DMS 273 (cell line): ENCODE measurements at regions not wholly inside any gene's neighbourhood (a gene's known extent, or its start where the extent isn't known, plus 50 kb on each side); places are given as distances from the start of the nearest gene placed in this dataset.

Experiments used
- DNase-seq: peaks from one replicate; lab custom pipeline; 2025; ENCODE audit not compliant: unreplicated experiment; lab: John Stamatoyannopoulos, UW

DNA sequence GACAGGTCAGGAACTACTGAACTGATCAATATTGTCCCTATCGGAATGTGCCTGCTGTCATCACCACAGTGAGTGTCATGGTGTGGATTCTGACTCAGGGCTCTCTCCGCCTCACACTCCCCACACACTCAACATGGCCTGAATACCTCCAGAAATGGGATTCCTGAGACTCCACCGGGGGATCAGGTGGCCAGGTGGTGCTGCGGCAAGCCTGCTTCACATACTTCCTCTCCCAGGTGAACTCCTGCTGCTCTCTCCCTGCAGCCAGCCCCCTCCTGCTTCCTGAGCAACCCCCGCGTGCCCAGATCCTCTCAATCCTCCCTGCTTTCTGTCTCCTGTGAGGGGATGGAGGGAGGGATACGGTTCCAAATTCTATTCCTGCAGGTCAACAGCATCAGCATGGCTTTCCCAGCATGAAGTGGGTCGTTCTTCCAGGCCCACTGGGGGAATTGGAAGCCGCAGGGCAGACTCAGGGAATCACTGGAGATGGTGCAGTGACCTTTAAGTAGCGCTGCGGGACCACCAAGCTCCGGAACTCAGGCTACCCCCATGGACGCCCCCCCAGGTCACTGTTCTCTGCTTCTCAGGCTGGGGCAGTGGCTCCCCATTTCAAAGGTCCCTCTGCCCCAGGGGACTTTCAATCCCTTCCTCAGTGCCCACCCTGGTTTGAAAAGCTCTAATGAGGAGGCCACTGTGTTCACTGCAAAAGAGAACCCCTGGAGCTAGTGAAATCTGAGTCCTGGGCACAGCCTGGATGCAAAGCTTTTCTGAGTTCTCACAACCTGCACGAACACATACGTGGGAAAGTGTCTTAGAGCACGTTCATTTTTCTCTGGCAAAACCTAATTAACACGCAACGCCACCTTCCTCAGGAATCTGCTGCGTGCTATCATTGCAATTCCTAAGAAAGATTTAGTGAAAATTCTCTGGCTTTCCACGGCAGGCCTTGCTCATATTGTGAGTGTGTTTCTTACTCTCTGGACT lies 168.4 kb downstream of the ZFP36L2 start:
- DNase-seq: no peak

DNA sequence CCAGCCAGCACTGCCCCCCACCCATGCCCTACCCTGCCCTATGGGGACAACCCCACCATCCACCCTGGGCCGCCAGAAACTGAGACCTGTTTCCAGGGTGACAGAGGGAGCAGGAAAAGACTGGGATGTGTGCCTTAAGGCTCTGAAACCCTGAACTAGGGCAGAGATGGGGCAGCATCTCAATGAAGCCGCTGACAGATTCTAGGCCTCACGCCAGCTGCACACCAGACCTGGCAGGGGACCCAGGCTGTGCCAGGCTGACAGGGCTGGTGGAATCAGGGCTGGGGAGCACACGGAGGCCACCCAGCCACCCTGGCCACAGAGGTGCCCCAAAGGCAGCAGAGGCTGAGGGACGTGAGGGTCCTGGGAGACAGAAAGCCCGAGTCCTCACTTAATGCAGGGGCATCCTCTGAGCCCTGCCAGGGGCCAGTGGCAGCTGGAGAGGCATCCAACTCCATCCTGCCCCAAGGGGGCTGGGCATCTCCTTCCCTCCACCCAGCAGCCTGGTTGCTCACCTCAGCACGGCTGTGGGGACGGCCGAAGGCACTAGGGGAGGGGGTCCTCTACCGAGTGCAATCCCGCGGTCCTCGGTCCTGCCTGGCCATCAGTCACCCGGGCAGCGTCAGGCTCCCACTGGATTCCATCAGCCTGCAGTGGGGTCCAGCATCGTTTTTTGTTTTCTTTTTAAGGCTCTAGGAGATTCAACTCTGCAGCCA lies 169.2 kb downstream of the ZFP36L2 start:
- peak; percentile 89 for DNase-seq

DNA sequence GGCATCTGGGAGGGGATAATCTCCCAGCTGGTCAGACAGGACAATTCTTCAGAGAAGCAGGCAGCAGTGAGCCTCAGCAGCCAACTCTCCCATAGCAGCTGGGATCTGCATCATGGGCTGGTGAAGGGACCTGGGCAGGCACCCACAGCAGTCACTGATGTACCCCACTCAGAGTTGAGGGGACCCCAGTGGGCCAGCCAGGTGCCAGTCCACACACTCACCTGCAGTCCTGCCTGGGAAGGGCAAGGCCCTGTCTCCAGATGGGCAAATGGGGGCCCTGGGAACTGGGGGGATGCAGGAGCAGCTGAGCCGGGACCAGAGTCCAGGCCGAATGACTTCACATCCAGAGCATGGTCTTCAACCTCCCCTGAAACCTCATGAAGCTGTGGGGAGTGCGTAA lies 170.4 kb downstream of the ZFP36L2 start:
- DNase-seq: no peak

DNA sequence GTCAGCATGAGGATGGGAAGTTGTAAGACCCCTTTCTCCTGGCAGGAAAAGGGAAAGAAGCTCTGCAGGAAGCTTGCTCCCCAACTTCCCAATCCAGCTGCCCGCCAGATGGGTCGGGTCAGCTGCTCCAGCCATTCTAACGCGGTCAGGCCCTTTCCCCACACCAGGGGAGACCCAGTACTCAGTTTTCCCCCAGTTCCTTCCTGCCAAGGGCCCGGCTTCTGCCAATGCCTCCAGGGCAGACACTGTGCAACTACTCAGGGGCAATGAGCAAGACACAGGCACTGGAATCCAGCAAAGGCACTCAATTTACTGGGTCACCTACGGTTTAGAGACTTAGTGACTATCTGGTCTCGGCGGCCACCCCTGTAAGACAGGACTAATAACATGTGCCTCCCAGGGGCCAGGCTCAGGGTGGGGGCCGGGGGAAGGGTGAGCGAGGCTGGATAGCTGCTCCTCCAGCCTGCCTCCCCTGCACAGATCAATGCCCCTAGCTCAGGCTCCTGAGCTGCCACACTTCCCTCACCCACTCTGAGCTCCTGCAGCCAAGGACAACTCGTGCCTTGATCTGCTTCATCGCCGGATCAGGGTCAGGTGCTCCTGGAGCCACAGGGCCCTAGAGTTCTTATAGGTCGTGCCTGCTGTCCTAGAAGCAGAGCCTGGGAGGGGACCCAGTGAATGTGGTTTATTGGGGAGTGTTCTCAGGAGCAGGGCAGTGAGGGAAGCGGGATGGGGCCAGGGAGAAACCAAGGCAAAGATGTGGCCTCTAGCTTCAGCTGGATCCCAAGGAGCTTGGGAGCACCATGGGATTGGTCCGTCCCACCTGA lies 171.1 kb downstream of the ZFP36L2 start:
- DNase-seq: no peak

DNA sequence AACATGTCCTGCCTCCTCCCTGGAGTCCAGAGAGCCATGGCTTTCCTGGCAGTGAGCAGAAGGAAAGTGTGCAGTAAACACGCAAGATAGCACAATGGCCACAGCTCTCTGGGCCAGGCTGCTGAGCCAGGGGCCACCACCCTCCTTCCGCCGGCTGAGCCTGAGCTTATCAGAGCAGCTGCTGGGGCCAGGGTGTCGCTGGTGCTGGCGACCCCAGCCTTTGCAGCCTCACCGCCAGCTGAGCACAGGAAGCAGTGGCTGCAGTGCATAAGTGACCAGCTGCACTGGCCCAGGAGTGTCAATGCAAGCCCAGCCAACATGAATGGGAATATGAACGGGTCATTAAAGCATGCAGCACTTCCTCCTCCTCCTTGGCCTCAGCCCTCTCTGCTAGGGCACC lies 172.0 kb downstream of the ZFP36L2 start:
- no peak for DNase-seq

DNA sequence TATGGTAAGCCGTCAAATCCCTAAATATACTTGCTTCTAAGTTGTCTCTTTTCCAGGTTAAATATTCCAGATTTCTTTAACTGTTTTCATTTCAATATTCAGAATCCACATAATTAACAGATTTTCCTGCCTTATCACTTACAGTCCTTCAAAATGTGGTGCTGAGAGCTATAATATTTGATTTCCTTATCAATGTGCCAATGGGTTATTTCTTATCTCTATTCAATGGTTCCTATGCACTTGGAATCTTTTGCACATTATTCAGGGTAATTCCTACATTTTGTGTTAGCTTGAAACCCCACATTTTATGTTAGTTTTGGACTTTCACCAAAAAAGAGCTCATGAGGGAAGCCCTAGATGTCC lies 173.5 kb downstream of the ZFP36L2 start:
- no peak for DNase-seq

DNA sequence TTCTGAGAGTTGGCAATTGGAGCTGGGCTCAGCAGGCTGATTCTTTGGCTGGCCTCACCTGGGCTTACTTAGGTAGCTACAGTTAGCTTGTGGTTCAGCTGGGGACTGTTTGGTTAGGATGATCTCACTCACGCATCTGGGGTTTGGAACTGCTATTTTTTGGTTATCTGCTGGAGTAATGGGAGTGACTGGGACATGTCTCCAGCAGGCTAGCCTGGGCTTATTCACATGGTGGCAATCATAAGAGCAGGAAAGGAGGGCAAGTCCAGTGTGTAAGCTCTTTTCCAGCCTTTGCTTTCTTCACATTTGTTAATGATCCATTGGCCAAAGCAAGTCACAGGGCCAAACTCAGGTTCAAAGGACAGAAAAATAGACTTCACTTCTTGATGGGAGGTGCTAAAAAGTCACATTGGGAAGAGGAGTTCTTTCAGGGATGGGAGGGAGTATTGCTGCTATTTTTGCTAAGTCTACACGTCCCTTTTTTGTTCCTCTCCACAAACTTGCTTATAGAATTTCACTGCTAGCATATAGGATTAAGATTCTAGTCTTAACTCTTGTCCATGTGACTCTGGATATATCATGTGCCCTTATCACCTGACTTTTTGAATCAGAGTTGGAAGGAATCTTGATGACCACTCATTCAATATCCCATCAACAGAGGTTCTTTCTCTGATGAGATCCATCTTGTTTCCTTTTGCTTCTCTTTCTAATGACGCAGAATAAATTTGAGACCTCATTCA lies 174.0 kb downstream of the ZFP36L2 start:
- DNase-seq: no peak

DNA sequence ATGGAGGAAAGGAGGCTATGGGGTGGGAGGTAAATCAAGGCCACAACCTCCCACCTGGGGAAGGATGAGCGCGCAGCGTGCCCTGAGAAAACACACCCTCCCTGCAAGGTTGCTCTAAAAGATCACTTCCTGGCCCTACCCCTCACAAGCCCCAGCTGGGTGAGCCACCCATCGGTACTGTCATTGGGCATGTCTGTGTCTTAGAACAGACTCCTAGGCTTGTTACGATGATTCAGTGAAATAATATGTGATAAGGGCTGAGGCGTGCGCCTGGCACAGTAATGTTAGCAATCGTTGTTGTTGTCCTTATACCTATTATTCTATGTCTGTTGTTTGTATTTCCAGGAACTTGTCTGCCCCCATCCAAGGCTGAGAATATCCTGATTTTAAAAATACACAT lies 175.1 kb downstream of the ZFP36L2 start:
- DNase-seq: no peak

DNA sequence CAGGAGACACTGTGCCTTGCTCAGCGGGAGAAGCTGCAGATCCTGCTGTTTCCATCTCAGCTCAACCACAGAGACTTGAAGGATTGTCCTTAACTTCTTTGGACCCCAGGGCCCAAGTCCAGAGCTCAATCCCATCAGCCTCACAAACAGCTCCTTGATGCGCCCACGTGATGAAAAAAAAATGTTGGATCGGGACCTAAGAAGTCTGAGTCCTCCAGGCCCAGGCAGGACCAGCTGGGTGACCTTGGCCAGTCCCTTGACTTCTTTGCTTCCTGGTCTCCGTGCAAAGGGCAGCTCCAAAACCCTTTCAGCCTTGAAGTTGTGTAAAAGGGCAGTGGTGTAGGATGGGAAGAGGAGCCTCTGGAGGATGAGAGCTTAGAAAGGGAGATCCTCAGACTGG lies 175.5 kb downstream of the ZFP36L2 start:
- no peak for DNase-seq

DNA sequence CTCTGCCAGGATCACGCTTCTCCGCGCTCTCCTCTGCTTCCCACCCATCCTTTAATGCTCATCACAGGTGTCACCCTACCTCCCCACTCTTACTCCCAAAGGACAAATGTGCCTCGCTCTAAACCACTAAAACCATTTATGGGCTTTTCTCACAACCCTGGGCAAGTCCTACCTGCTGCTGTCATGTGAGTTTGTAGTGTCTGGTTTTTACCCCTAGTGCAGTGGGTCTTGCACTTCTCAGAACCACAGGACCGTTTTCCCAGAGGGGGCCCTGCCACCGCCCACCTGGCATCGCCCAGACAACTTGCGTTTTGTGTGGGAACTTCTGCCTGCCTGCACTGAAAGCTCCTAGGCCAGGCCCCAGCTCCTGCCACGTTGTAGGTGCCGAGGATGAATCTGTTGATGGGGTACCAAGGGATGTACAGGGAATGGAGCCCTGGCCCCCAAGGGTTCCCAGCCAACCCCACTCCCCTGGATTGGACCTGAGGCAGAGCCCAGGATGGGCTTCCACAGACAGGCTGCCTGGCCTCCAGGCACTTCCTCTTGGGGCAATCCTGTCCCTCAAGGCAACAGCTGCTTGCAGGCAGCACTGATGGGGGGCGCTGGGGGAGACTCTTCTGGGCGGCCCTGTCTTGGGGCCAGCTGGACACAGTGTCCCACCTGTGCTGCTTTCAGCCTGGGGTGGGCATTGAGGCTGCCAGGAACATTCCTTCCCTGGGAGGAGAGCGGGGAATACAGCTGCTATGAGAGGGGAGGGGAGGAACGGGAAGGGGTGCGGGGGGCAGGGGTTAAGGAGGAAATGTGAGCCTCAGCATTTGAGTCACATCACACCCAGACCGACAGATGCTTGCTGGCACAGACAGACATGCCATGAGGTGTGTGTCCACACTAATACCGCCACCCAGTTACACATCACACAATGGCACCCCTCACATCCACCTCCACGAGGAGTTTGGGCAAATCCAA lies 176.3 kb downstream of the ZFP36L2 start:
- no peak for DNase-seq

DNA sequence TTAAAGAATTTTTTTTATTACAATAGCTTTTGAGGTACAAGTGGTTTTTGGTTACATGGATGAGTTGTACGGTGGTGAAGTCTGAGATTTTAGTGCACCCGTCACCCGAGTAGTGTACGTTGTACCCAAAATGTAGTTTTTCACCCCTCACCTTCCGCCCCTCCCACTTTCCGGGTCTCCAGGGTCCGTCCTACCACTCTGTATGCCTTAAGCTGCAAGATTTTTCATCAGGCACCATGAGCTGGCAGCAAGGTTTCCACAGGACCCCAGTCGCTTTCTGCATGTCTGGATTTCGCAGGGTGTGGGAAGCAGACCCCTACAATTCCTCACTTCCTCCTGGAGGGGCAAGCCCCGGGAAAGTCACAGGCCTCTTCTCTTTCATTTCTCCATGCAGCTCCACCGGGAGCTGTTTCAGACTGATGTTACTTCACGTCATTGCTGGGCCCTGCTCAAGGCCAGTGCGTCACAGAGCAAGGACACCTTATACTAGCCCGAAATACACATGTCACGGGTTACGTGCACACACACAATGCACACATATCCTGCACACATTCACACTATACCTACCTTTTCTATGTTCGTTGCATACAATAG lies 179.1 kb downstream of the ZFP36L2 start:
- DNase-seq: no peak

DNA sequence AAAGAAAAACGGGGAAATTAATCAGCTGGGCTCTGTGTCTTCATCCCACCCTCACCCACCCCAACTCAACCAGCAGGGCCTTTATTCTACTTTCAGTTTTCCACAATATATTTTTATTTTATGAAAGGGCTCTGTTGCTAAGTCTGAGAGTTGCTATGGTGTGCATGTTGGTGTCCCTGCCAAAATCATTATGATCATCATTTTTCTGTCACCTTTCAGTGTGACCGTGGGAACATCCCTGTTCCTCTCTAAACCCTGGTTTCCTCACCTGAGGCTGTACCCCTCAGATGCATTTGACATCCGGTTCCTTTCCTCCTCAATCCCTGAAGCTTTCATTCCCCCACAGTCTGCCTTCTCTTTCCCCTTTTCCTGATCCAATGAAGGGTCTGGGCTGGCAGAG lies 180.5 kb downstream of the ZFP36L2 start:
- no peak for DNase-seq

DNA sequence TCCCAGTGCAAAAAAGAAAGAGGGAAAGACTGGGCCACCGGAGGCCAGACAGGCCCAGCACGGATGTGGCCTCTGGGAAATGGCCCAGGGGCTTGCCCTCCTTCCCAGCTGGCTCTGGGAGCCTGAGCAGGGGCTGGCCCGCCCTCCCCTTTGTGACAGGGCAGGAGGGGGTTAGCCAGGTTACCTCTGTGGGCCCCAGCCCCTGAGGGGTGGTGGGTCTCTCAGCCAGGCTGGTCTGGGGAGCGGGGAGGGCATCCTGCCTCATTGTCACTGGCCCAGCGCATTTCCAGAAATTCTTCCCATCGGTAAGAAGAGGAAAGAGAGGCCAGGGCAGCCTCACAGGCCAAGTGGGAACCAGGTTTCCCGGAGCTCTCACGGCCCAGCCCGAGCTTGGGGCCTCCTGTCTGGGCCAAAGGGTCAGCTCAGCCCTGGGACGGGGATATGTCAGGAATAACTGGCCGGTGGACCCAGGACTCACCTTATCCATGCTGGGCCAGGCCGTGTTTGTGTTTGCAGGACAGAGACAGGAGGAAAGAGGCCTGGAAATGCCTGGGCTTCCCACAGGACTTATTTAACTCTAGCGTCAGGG lies 182.2 kb downstream of the ZFP36L2 start:
- no peak for DNase-seq

DNA sequence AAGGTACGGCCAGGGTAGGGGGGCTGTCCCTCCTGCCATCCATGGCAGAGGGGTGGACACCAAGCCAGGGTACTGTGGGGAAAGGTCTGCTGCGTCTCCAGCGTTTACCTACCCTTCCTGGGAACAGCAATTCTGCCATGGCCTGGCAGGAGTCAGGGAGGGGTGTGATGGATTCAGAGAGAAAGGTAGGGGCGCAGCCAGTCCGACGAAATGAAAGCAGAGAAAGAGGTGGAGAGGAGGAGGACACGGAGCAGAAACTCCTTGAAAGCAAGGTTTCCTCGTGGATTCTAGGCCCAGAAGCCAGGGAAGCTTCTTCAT lies 182.9 kb downstream of the ZFP36L2 start:
- DNase-seq: no peak

DNA sequence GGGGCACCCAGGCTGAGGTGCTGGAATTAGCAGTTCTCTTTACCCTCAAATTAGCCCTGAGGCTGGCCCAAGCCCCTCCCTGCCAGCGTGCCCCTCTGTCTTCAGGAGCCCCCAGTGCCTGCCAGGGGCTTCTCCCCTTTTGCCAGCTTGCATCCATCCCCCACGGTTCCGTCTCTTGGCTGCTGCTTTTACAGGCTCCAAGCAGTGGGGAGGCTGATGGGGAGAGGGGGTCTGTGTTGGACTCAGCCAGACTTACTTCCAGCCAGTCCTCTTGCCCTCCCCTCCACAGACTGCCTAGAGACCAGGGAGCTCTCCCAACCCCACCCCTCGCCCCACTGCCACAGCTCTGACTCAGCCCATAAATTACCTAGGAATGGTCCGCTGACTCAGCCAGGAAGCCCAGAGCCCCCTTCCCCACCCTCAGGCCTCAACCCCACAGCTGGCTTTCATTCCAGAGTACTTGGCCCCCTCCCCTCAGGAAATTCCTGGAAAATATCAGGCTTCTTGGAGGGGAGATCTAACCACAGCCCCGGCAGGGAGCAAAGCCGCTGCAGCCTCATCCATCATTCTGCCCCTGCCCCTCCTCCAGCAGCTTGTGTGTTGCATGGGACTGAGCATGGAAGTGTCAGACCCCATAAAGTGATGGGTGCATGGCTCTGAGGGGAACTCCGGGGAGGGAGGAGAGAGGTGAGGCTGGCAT lies 184.6 kb downstream of the ZFP36L2 start:
- no peak for DNase-seq

DNA sequence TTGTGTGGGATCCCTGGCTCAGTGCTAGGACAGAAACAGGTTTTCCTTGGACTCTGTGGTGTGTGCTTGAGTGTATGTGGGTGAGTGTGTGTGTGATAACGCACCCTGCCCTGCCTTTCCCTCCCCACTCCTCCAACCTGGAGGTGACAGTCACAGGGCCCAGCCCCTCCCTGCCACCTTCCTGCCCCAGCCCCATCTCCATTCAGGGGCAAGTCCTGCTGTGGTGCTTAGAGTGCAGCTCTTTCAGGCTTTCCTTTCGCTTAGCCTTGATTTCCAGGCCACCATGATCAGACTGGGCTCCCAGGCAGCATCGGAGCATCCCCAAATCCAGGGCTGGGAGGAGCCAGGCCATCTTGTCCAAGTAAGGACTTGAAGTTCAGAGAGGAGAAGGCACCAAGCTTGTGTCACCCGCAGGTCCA lies 185.2 kb downstream of the ZFP36L2 start:
- DNase-seq: no peak

DNA sequence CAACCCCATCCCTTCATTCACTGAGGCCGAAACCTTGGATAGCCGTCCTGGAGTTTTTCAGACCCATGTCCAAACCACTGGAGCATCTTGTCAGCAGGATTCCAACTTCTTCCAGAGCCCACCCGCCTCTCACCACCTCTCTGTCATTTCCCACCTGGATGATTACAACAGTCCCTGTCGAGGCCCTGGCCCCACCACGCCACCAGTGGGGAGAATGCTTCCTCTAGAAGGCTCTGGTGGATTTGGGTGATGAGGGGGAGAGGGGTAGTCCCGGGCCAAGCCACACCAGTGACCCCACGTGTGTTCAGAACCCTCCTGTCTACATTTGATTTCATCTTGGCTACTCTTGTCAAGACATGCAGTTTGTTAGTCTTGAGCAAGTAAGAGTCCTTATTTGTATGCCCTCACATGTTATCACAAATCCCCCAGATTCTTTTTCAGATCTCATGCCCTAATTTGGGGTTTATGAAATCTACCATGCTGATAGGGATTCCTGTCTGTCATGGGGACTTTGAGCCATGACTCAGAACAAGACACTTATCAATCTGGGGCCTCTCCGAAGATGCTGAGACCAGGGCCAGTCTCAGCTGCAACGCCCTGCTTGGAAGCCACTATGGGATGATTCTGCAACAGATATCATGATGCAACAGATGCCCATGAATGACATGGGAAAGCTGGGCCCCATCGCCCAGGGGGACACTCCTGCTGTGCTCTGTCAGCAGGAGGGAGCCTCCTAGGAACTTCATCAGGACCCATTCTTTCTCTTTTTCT lies 186.1 kb downstream of the ZFP36L2 start:
- DNase-seq: no peak
